ENCODE measurements at regions not wholly inside any gene's neighbourhood (a gene's known extent, or its start where the extent isn't known, plus 50 kb on each side); places are given as distances from the start of the nearest gene placed in this dataset.

DNA sequence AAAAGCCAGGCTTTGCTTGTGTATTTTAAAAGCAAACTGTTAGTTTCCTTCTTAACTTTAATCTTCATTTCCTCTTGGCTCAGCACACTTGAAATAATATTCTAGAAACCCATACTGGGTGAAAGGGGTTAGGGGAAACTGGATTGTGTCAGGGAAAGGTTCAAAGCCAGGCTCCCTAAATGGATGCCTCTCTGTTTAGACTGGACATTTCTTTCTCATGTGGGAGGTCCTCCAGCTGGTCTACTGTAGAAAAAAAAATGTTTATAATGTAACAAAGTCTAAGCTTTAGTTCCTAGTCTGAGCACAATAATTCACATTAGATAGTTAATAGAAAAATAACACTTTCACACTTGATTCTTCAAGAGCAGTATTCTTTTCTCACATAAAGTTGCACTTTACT is 89.0 kb upstream of the AKIRIN2 start:
- no peak for DNase-seq (ENCODE audit: low spot score)
- in situ Hi-C loops (cut with HindIII; ENCODE audit: low sequenced_read_pairs): no loop called here

GRCh38 chr6:87789900-87790290 is 87.9 kb upstream of the AKIRIN2 start:
- DNase-seq (ENCODE audit: low spot score): no peak
- in situ Hi-C loops (cut with HindIII; ENCODE audit: low sequenced_read_pairs): no loop called here

GRCh38 chr6:87789198-87789899 is 87.3 kb upstream of the AKIRIN2 start:
- in situ Hi-C loops (cut with HindIII; ENCODE audit: low sequenced_read_pairs): no loop called here
- DNase-seq (ENCODE audit: low spot score): no peak

GRCh38 chr6:87788141-87788540 is 86.1 kb upstream of the AKIRIN2 start:
- in situ Hi-C loops (cut with HindIII; ENCODE audit: low sequenced_read_pairs): no loop called here
- DNase-seq (ENCODE audit: low spot score): no peak

DNA sequence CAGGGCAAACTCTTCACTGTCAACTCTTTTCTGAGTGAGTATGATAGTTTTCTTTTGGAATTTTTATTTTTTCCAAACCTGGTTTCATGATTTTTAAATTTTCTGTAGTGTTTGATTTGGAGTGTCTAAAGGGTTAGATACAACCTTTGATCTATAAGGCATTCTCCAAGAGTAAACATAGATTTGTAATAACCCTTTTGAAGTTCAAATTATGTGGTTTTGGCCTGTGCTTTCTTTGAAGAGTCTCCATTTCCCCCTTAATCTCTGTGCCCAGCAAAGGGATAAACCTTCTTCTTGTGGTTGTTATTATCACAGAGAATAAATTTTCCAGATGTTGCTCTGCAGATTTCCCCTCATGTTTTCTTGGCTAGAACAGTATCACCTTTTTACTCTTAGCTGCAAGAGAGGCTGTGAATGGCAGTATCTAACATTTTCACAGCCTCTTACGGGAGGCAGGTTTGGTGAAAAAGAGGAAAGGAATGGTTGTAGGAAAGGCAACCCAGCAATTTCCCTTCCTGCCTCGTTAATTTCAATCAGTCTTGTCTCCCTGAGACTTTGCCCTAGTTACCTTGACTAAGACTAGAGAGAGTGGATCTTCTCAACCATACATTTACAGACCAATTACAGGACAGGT is 83.3 kb upstream of the AKIRIN2 start:
- no peak for DNase-seq (ENCODE audit: low spot score)
- in situ Hi-C loops (cut with HindIII; ENCODE audit: low sequenced_read_pairs): no loop called here

GRCh38 chr6:87784690-87785089 is 82.7 kb upstream of the AKIRIN2 start:
- DNase-seq (ENCODE audit: low spot score): no peak
- in situ Hi-C loops (cut with HindIII; ENCODE audit: low sequenced_read_pairs): no loop called here

- no peak for DNase-seq (ENCODE audit: low spot score)
- in situ Hi-C loops (cut with HindIII; ENCODE audit: low sequenced_read_pairs): no loop called here
Observed at GRCh38 chr6:87784051-87784450, 82.0 kb upstream of the AKIRIN2 start.

DNA sequence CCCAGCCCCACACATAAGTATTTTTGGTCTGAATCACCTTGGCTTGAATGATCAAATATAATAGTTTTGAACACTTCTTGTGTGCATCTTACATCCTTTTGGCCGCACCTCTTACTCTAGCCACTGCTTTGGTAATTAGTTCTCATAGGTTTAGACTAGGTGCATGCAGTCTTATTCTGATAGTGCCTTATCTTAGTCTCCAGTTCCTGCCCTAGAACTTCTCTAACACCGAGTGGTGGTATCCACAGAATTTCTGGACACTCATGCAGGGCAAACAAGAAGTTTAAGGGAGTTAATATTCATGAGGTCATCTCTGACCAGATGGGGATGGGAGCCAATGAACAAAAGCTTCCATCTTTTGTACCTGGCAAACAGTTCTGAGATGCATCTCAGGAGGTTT is 77.5 kb upstream of the AKIRIN2 start:
- in situ Hi-C loops (cut with HindIII; ENCODE audit: low sequenced_read_pairs): no loop called here
- DNase-seq (ENCODE audit: low spot score): no peak

GRCh38 chr6:87772597-87773530 is 70.8 kb upstream of the AKIRIN2 start:
- no peak for DNase-seq (ENCODE audit: low spot score)

DNA sequence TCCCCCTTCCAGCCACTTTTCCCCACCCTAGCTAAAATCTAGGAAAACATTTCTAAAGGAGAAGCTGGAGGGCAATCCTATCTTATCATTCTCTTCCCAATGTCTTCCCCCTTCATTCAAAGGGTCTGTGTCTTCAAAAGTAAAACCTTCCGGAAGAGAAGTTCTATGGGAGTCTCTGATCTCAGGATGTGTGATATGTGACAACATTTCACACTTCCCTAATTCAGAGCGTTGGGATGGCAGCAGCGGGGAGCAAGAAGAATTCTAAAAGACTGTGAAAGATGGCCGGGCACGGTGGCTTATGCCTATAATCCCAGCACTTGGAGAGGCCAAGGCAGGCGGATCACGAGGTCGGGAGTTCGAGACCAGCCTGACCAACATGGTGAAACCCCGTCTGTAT is 65.4 kb upstream of the AKIRIN2 start:
- in situ Hi-C loops (cut with HindIII; ENCODE audit: low sequenced_read_pairs): no loop called here
- DNase-seq (ENCODE audit: low spot score): no peak

More at GRCh38 chr6:87772597-87773530, 70.8 kb upstream of the AKIRIN2 start:
- in situ Hi-C loops (cut with HindIII; ENCODE audit: low sequenced_read_pairs): no loop called here

GRCh38 chr6:87766211-87766610 is 64.2 kb upstream of the AKIRIN2 start:
- in situ Hi-C loops (cut with HindIII; ENCODE audit: low sequenced_read_pairs): no loop called here
- no peak for DNase-seq (ENCODE audit: low spot score)

DNA sequence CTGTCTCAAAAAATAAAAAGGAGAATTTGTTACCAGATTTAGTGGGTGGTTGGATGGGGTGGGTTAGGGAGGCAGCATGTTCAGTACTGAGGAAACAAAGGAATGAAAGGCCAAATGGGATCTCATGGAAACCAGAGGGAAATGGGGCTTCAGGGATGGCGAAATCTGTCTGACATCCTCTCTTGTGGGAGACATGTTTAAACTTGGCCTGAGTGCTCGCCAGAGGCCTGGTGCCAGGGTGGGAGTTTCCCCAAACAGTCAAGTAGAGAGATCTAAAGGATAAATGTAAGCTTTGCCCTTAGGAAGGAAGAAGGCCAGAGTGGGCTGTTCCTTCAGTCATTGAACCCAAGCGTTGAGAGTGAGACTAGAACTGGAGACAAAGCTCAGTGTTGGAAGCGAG is 61.9 kb upstream of the AKIRIN2 start:
- in situ Hi-C loops (cut with HindIII; ENCODE audit: low sequenced_read_pairs): no loop called here
- no peak for DNase-seq (ENCODE audit: low spot score)

DNA sequence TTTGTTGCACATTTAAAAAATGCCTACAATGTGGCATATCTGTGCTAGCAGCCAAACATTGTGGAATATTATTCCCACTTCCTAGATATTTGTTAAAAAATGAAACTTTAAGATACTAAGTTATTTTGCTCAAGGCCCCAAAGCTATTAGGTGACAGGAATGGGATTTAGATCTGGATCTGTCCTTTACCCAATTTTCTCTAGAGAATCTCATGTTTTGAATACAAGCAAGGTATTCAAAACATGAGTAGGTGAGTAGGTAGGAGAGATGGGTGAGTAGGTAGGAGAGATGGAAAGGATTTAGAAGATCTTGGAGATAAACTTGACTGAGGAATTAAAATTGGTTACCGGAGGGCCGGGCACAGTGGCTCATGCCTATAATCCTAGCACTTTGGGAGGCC is 61.2 kb upstream of the AKIRIN2 start:
- DNase-seq (ENCODE audit: low spot score): no peak
- in situ Hi-C loops (cut with HindIII; ENCODE audit: low sequenced_read_pairs): no loop called here

DNA sequence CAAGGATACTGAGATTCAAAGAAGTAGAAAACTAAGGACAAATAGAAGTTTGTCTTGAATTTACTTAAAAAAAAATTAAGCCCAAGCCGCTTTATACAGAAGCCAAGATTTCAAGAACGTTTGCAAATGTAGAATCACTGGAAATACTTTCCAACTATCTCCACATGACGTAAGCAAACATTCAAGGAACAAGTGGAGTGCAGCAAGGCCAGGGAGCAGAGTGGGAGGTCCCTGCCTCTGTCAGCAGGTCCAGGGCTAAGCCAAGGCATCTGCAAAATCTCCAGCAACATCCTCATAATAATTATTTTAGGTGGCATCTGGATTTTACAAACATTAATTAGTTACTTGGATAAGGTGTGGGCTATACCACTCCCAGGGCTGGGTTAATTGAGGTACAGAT is 60.1 kb upstream of the AKIRIN2 start:
- in situ Hi-C loops (cut with HindIII; ENCODE audit: low sequenced_read_pairs): no loop called here
- no peak for DNase-seq (ENCODE audit: low spot score)

- no peak for DNase-seq (ENCODE audit: low spot score)
- in situ Hi-C loops (cut with HindIII; ENCODE audit: low sequenced_read_pairs): no loop called here
Observed at GRCh38 chr6:87757792-87758191, 55.8 kb upstream of the AKIRIN2 start.

GRCh38 chr6:87756858-87757257 is 54.8 kb upstream of the AKIRIN2 start:
- in situ Hi-C loops (cut with HindIII; ENCODE audit: low sequenced_read_pairs): no loop called here
- no peak for DNase-seq (ENCODE audit: low spot score)

DNA sequence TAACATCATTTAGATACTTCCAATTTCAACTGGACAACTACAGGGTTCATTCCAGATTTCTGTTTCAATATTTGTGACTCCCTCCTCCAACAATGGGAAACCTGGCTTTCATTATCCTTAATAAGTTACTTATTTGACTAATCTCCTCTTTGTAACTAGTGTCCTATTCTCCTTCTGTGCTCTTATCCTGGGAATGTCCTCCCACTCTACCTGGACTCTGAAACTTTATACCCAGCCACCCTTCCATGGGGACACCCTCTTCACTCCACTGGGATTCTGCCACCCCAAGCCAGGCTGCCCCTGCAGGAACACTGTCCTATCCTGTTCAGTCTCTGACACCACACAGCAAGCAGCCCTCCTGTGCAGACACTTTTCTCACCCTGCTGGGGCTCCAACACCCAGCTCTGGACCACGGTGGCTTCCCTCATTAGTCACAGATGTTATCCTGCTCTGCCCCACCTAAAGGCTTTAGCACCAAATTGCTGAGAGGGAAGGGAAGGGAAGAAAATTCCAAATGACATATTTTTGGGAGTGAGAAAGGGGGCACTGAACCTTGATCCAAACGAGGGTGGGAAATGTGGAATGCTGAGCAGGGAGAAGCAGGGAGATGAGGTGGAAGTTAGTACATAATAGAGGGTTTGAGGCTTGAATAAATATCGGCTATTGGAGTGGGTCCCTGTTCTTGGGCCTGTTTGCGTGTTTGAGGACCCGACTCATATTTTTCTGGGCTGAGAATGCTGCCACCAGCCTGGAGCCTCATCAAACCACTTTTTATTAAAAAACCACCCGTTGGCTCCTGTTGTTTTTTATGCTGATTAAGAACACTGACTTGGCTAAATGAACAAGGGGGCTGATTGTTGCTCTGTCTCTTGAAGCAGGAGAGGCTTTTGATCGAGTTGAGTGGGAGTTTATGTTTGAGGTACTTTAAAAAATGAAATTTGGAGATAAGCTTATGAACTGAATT is 54.0 kb upstream of the AKIRIN2 start:
- DNase-seq (ENCODE audit: low spot score): no peak
- in situ Hi-C loops (cut with HindIII; ENCODE audit: low sequenced_read_pairs): no loop called here

DNA sequence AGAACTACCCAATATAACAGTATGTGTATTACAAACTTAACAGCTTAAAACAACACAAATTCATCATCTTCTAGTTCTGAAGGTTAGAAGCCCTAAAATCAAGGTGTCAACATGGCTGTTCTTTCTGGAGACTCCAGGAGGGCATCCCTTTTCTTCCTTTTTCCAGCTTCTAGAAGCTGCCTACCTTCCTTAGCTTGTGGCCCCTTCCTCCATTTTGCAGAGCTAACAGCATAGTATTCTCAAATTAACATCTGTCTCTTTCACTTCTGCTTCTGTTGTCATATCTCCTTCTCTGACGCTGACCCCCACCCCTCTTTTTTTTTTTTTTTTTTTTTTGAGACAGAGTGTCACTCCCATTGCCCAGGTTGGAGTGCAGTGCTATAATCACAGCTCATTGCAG is 52.8 kb upstream of the AKIRIN2 start:
- DNase-seq (ENCODE audit: low spot score): no peak
- in situ Hi-C loops (cut with HindIII; ENCODE audit: low sequenced_read_pairs): no loop called here

GRCh38 chr6:87753131-87753685 is 51.2 kb upstream of the AKIRIN2 start:
- in situ Hi-C loops (cut with HindIII; ENCODE audit: low sequenced_read_pairs): no loop called here
- no peak for DNase-seq (ENCODE audit: low spot score)
